ENCODE measurements at regions not wholly inside any gene's neighbourhood (a gene's known extent, or its start where the extent isn't known, plus 50 kb on each side); places are given as distances from the start of the nearest gene placed in this dataset.
"Not testable (repeated sequence)": the region's sequence is repeated elsewhere in the genome, so short reads cannot be mapped to it uniquely, and the experiment has no call there.

DNA sequence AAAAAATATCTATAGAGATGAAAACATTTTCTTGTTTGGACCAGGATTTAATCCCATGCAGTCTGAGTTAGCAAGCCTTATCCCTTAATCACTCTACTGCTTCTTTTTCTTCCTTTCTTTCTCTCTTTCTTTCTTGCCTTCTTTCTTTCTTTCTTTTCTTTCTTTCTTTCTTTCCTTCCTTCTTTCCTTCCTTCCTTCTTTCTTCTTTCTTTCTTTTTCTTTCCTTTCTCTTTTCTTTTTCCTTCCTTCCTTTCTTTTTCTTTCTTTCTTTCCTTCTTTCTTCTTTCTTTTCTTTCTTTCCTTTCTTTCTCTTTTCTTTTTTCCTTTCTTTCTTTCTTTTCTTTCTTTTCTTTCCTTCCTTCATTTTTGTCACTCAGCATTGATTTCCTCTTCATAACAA is 434.6 kb downstream of the FAT4 start:
- no peak for DNase-seq

- DNase-seq: no peak
These were observed 435.6 kb downstream of the FAT4 start for GRCh38 chr4:125750399-125750798.

DNA sequence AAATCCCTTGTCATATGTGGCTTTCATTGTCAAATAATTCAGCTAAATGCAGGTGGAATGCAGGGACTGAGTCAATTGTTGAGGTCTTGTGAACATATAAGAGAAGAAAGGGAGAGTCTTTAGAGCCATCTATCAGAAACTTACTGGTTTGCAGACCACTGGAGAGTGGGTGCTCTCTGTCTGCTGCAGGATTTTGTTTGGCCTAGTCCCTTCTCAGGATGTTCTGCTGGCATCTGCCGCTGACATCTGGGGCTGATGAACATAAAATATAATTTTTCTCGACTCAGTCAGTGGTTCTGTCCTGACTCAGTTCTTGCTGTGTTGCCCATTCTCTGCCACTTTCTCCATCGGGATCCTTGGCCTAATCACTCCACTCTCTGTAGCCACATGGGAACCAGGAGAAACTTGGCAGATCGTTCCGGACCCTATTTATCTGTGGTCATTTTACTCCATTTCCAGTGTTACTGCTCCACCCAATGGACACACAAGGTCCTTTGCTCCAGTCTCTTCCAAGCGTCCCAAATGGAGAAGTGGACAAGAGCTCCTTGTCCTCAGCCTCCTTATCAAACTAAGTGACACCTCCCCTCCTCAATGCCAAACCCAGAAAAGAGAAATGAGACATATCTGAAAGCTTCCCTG is 436.2 kb downstream of the FAT4 start:
- DNase-seq: peak in 1 of 3 donors; percentile 62

DNA sequence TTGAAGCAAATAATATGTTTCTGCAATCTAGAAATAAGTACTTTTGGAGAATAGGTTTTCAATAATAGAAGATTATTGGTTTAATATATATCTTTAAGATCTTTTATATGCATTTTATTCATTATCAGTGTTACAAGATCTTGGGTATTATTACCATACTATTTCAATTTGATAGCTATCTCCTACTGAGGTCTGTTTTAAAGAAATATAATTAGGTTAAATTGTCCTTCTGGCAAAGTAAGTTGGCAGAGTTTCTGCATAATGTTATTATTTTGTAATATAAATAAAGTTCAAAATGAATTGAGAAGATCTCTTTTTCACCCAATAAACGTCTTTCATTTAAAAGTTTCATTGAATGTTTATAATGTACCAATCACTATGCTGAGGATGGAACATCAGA is 443.7 kb downstream of the FAT4 start:
- DNase-seq: no peak

DNA sequence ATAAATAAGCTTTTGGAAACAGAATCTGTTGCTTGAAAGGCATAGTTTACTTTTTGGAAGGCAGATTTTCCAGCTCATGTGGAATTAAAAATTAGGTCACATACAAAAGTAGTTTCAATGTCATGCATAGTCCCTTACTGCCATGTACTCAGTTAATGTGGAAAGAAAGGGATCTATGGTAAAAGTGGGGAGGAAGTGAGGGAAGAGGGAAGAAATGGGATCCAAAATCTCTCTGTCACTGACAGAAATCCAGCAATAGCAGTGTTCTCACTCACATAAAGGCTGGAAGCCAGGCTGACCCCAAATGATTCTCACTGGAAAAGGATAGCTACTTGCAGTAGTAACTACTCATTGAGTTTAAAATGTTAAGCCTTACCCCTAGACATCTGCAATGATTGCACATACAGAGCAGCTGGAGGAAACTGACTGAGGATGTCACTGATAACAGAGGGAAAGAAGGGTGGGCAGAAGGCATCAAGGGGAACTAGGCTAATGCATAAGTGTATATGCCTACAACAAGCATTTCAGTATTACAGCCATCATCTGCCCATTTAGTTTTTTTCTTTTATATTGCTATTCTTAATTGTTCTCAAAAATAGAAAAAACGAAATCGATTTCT is 445.6 kb downstream of the FAT4 start:
- DNase-seq: peak; percentile 52 to 84 (median 59)

GRCh38 chr4:125760956-125761355 is 446.2 kb downstream of the FAT4 start:
- DNase-seq: no peak

DNA sequence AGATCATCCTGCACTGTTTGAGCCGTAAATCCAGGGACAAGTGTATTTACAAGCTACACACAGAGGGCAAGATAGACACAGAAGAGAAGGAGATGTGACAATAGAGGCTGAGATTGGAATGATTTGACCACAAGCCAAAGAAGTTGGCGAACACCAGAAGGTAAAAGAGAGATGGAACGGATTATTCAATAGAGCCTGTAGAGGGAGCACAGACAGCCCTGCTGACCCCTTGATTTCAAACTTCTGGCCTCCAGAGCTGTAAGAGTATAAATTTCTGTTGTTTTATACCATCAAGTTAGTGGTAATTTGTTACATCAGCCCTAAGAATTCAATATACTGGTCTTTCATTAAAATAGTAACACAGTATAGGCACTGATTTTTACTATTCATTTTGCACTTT is 447.8 kb downstream of the FAT4 start:
- DNase-seq: no peak

DNA sequence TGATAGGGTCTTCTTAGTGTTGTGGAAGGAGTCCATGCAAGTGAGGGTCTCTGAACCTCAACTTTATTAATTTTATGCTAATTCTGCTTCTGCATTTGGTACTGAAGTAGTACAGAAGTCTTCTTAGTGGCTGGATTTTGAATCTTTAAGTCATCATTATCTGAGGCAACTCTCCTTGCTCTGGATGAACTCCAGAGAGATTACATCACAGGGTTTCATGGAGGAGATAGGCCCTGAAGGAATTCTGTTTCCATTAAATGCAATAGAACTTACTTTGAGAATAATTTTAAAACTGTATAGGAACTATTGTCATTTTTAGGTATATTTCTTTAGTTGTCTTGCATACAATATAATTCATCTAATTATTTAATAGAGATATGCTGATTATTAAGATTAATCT is 451.2 kb downstream of the FAT4 start:
- DNase-seq: peak in 2 of 3 donors; percentile 59 to 71

GRCh38 chr4:125770814-125771398 is 456.2 kb downstream of the FAT4 start:
- no peak for DNase-seq

- DNase-seq: no peak
These were observed 457.9 kb downstream of the FAT4 start for GRCh38 chr4:125772680-125773079.

DNA sequence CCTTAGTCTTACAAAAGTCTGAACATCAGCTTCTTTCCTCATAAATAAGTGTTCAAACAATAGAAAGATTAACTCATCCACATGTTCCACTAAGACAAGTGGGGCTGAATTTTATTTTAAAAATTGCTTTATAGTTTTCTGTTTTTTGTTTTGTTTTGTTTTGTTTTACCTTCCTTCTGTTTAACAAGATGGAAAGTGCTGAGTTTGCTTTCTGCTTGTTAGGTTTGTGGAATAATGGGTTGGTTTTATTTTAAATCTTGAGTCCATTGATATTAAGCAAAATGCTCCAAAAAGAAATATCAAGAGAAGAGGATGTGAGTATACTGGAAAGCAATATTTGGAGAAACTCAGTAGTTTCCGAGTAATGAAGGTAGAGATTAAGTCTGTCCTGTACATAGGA is 458.7 kb downstream of the FAT4 start:
- no peak for DNase-seq

DNA sequence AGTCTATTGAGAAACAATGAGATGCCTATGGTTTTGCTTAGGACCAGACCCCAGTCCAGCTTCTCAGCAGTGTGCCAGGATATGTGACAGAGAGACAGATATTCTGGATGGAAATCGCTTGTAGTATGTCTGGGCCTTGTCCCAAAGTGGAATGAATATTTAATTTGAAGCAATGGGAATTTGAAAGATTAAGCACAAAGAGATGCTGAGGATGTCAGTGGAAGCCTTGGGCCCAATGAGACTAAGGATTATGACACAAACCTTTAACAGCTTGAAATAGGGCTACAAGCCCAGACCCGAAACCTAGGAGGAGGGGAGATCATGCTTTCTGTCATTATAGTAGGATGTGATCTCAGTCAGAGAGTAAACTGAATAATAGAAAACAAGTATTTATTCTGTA is 459.2 kb downstream of the FAT4 start:
- DNase-seq: peak in 2 of 3 donors; percentile 40 to 64

DNA sequence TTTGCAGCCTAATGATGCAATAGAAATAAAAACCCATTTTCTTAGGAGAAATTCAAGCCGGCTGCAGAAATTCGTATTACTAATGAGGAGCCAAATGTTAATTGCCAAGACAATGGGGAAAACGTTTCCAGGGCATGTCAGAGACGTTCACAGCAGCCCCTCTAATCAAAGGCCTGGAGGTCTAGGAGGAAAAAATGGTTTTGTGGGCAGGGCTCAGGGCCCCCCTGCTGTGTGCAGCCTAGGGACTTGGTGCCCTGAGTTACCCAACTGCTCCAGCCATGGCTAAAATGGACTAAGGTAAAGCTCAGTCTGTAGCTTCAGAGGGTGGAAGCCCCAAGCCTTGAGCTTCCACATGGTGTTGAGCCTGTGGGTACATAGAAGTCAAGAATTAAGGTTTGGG is 461.4 kb downstream of the FAT4 start:
- DNase-seq: no peak

- DNase-seq: no peak
These were observed 465.4 kb downstream of the FAT4 start for GRCh38 chr4:125780164-125780563.

DNA sequence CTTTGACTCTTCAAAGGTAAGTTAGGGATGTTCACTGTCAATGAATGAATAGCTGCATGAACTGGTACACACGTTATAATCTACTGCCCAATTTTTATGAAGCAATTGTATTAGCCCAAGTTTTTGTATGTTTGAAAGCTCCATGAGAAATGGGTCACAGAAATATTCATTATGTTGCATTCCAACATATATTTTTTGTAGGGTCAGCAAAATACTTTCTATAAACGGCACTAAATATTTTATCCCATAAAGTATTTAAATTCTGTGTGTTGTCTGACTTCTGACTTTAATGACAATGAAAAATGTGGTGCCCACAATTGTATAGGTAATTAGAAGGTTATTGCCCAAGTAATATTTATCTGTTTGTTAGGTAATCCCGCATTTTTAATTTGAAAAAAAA is 466.0 kb downstream of the FAT4 start:
- DNase-seq: no peak

- DNase-seq: no peak
These were observed 466.9 kb downstream of the FAT4 start for GRCh38 chr4:125781651-125782050.

DNA sequence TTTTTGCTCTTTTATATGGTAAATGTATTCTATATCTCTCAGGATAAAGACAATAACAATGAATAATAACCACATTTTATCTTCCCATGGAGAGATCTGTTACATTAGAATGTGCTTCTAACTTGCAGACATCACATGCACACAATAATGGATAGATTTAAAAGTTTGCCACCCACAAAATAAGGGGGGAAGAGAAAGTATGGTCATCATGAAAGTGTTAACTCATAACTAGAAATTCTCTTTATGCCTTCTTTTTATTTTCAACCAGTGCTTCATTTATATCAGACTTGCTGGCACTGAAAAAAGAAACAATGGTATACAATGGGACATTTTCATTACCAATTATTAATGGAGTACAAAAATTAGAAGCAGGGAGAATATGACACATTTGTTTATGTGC is 470.0 kb downstream of the FAT4 start:
- no peak for DNase-seq

DNA sequence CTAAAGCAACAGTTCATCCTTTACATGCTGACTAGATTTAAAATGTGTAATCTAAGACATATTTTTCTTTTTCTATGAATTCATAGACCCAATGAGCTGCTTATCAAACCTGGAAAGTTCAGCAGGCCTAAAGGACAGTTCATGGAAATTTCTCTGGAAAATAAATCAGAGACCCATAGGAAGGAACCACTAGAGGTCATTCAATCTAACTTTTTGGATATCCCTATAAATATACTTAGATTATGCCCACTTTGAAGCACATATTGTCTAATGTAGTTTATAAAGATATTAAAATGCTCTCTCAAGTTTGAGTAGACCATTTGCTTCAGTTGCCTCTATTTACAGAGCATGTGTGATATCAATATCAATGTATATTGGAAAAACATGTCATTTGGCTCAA is 473.0 kb downstream of the FAT4 start:
- DNase-seq: no peak

- DNase-seq: peak in 1 of 3 donors; percentile 28
These were observed 474.3 kb downstream of the FAT4 start for GRCh38 chr4:125789023-125789422.

DNA sequence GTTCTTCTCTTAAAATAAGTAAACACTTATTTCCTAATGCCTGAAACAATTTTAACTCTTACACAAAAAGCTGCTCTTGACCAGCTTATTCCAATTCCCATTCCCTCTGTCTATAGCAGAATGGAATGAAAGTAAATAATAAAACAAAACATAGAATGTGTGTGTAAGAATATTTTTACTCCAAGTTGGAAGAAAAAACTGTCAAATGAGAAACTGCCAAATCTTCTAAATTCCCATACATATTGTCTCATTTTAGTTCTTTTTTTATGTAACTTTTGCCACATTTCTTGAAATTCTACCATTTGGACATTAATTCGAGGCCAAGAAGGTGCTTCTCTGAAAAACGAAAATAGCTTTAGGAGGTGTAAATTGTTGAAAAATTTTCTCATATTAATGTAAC is 477.1 kb downstream of the FAT4 start:
- DNase-seq: no peak

DNA sequence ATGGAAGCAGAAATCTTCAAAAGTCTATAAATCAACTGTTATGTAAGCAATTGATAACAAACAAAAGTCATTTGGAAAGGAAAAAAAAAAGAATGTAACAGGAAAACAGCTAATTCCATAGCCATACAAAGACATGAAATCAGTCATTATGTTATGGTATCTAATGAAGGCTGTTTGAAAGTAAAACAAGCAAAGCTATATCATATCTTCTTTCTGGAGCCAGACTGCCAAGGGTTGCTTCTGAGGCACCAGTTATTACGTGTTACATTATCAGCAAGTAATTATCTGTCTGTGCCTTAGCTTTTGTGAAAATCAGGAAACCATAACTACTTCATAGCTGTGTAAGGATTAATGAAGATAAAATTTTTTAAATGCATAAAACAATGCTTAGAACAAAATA is 480.2 kb downstream of the FAT4 start:
- DNase-seq: no peak

- DNase-seq: no peak
These were observed 481.4 kb downstream of the FAT4 start for GRCh38 chr4:125796138-125796537.

- DNase-seq: not testable (repeated sequence)
These were observed 482.9 kb downstream of the FAT4 start for GRCh38 chr4:125797621-125798020.

- DNase-seq: no peak
These were observed 486.6 kb downstream of the FAT4 start for GRCh38 chr4:125801373-125801772.

All from muscle of back (tissue), 3 donors.